SK-N-SH treated with all-trans-retinoic acid at 6 μM for 48 hours (cell line): ENCODE measurements at regions not wholly inside any gene's neighbourhood (a gene's known extent, or its start where the extent isn't known, plus 50 kb on each side); places are given as distances from the start of the nearest gene placed in this dataset.

Experiments used
- ARNTL ChIP-seq: fragments of 450-650 bp; formaldehyde crosslinking; IDR thresholded peaks from 2 replicates; pipeline ENCODE4 v1.5.0; 2020; ENCODE audit warnings: low read depth, mild to moderate bottlenecking, moderate library complexity, borderline replicate concordance
- ISL1 ChIP-seq: fragments of 250-450 bp; sonication (Bioruptor Pico); IDR thresholded peaks from 2 replicates; pipeline ENCODE4 v2.1.2; 2022; ENCODE audit warnings: mild to moderate bottlenecking, moderate library complexity
- OSR1 ChIP-seq: fragments of 250-450 bp; sonication (Bioruptor Pico); IDR thresholded peaks from 2 replicates; pipeline ENCODE4 v1.8.0; 2022; ENCODE audit warnings: moderate library complexity, mild to moderate bottlenecking, inconsistent platforms
- PATZ1 ChIP-seq: fragments of 250-450 bp; sonication (Bioruptor Pico); IDR thresholded peaks from 2 replicates; pipeline ENCODE4 v1.8.0; 2020; ENCODE audit warnings: mild to moderate bottlenecking, moderate library complexity, borderline replicate concordance
- PPARA ChIP-seq: fragments of 250-450 bp; sonication (Bioruptor Pico); IDR thresholded peaks from 2 replicates; pipeline ENCODE4 v1.5.0; 2020; ENCODE audit warnings: mild to moderate bottlenecking, borderline replicate concordance
- RARB ChIP-seq: fragments of 250-450 bp; sonication (Bioruptor Pico); IDR thresholded peaks from 2 replicates; pipeline ENCODE4 v1.8.0; 2021; ENCODE audit warnings: mild to moderate bottlenecking, moderate library complexity
- SNAI2 ChIP-seq: fragments of 250-450 bp; sonication (Bioruptor Pico); IDR thresholded peaks from 2 replicates; pipeline ENCODE4 v1.5.0; 2020; ENCODE audit warnings: mild to moderate bottlenecking, moderate library complexity
- TOX ChIP-seq: fragments of 250-450 bp; sonication (Bioruptor Pico); IDR thresholded peaks from 2 replicates; pipeline ENCODE4 v1.8.0; 2021; ENCODE audit warnings: mild to moderate bottlenecking, moderate library complexity, borderline replicate concordance
- ZC3H10 ChIP-seq: fragments of 250-450 bp; sonication (Bioruptor Pico); IDR thresholded peaks from 2 replicates; pipeline ENCODE4 v1.5.1; 2021; ENCODE audit warnings: mild to moderate bottlenecking, moderate library complexity
- ZFP3 ChIP-seq: fragments of 250-450 bp; sonication (Bioruptor Pico); IDR thresholded peaks from 2 replicates; pipeline ENCODE4 v1.5.0; 2020; ENCODE audit warnings: mild to moderate bottlenecking, moderate library complexity
- ZNF8 ChIP-seq: fragments of 450-650 bp; formaldehyde crosslinking; IDR thresholded peaks from 2 replicates; pipeline ENCODE4 v1.5.0; 2020; ENCODE audit warnings: mild to moderate bottlenecking, moderate library complexity
- TF ChIP-seq, protein P1 (sequence below): fragments of 250-450 bp; sonication (Bioruptor Pico); IDR thresholded peaks from 2 replicates; pipeline ENCODE4 v1.5.1; 2020; ENCODE audit warnings: low read depth, mild to moderate bottlenecking, moderate library complexity
- TF ChIP-seq, protein P2 (sequence below): fragments of 250-450 bp; sonication (Bioruptor Pico); IDR thresholded peaks from 2 replicates; pipeline ENCODE4 v1.5.1; 2021; ENCODE audit warnings: mild to moderate bottlenecking, moderate library complexity
- TF ChIP-seq, protein P3 (sequence below): fragments of 250-450 bp; sonication (Bioruptor Pico); IDR thresholded peaks from 2 replicates; pipeline ENCODE4 v1.5.0; 2020; ENCODE audit warnings: mild to moderate bottlenecking, moderate library complexity

DNA sequence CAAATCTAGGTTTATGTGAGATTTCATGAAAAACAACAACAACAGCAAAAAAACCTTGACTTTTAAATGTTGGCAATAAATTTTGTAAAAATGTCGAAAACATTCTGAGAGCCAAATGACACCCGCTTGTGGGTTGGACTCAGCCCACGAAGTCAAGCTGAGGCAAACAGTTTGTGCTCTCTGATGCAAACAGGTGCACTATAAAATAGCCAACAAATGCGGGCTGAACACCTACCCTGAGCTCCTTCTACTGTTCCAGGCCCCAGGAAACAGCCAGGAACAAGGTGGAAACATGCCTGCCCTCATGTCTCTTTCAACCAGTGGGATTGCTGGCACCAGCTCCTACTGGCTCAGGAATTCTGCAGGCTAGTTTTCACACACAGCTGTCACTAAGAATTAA lies 105.0 kb upstream of the ZNF716 start:
- TF ChIP-seq TOX (CRISPR knock-in tag) = no peak
- no peak for TF ChIP-seq ZNF8 (CRISPR knock-in tag)
- TF ChIP-seq ZC3H10 (CRISPR knock-in tag) = no peak
- TF ChIP-seq, protein P1, sequence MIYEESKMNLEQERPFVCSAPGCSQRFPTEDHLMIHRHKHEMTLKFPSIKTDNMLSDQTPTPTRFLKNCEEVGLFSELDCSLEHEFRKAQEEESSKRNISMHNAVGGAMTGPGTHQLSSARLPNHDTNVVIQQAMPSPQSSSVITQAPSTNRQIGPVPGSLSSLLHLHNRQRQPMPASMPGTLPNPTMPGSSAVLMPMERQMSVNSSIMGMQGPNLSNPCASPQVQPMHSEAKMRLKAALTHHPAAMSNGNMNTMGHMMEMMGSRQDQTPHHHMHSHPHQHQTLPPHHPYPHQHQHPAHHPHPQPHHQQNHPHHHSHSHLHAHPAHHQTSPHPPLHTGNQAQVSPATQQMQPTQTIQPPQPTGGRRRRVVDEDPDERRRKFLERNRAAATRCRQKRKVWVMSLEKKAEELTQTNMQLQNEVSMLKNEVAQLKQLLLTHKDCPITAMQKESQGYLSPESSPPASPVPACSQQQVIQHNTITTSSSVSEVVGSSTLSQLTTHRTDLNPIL (CRISPR knock-in tag) = no peak
- no peak for TF ChIP-seq PPARA
- TF ChIP-seq ISL1 (CRISPR knock-in tag) = no peak
- TF ChIP-seq PATZ1 (CRISPR knock-in tag) = no peak
- TF ChIP-seq ZFP3 (CRISPR knock-in tag) = no peak
- TF ChIP-seq RARB (CRISPR knock-in tag) = no peak
- TF ChIP-seq, protein P2, sequence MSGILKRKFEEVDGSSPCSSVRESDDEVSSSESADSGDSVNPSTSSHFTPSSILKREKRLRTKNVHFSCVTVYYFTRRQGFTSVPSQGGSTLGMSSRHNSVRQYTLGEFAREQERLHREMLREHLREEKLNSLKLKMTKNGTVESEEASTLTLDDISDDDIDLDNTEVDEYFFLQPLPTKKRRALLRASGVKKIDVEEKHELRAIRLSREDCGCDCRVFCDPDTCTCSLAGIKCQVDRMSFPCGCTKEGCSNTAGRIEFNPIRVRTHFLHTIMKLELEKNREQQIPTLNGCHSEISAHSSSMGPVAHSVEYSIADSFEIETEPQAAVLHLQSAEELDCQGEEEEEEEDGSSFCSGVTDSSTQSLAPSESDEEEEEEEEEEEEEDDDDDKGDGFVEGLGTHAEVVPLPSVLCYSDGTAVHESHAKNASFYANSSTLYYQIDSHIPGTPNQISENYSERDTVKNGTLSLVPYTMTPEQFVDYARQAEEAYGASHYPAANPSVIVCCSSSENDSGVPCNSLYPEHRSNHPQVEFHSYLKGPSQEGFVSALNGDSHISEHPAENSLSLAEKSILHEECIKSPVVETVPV = no peak
- TF ChIP-seq, protein P3, sequence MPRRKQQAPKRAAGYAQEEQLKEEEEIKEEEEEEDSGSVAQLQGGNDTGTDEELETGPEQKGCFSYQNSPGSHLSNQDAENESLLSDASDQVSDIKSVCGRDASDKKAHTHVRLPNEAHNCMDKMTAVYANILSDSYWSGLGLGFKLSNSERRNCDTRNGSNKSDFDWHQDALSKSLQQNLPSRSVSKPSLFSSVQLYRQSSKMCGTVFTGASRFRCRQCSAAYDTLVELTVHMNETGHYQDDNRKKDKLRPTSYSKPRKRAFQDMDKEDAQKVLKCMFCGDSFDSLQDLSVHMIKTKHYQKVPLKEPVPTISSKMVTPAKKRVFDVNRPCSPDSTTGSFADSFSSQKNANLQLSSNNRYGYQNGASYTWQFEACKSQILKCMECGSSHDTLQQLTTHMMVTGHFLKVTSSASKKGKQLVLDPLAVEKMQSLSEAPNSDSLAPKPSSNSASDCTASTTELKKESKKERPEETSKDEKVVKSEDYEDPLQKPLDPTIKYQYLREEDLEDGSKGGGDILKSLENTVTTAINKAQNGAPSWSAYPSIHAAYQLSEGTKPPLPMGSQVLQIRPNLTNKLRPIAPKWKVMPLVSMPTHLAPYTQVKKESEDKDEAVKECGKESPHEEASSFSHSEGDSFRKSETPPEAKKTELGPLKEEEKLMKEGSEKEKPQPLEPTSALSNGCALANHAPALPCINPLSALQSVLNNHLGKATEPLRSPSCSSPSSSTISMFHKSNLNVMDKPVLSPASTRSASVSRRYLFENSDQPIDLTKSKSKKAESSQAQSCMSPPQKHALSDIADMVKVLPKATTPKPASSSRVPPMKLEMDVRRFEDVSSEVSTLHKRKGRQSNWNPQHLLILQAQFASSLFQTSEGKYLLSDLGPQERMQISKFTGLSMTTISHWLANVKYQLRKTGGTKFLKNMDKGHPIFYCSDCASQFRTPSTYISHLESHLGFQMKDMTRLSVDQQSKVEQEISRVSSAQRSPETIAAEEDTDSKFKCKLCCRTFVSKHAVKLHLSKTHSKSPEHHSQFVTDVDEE (CRISPR knock-in tag) = no peak
- TF ChIP-seq ARNTL (CRISPR knock-in tag) = no peak
- TF ChIP-seq SNAI2 = no peak
- TF ChIP-seq OSR1 = no peak
